Thyroid gland (tissue), 4 donors: ENCODE measurements at regions not wholly inside any gene's neighbourhood (a gene's known extent, or its start where the extent isn't known, plus 50 kb on each side); places are given as distances from the start of the nearest gene placed in this dataset.

ENCODE experiments used
- POLR2A ChIP-seq, 2 donors: fragments of 450-650 bp; IDR thresholded peaks; one replicate each; pipeline ENCODE4 v1.6.1; 2017; ENCODE audit warnings: antibody characterized with exemption in 2 of 2, mild to moderate bottlenecking in 2 of 2, moderate library complexity in 1 of 2
- TF ChIP-seq, protein P1 (sequence below), 6 experiments: fragments of 200-600 bp in 3 of 6; fragments of 450-650 bp in 3 of 6; sonication (generic) in 3 of 6; IDR thresholded peaks; one replicate each; pipeline ENCODE4 v1.5.1; 2016 to 2019; ENCODE audit warnings: antibody characterized with exemption in 6 of 6, mild to moderate bottlenecking in 2 of 6, inconsistent platforms in 1 of 6, moderate library complexity in 1 of 6

GRCh38 chr6:147758303-147758702 is 249.8 kb downstream of the SAMD5 start:
- TF ChIP-seq, protein P1, sequence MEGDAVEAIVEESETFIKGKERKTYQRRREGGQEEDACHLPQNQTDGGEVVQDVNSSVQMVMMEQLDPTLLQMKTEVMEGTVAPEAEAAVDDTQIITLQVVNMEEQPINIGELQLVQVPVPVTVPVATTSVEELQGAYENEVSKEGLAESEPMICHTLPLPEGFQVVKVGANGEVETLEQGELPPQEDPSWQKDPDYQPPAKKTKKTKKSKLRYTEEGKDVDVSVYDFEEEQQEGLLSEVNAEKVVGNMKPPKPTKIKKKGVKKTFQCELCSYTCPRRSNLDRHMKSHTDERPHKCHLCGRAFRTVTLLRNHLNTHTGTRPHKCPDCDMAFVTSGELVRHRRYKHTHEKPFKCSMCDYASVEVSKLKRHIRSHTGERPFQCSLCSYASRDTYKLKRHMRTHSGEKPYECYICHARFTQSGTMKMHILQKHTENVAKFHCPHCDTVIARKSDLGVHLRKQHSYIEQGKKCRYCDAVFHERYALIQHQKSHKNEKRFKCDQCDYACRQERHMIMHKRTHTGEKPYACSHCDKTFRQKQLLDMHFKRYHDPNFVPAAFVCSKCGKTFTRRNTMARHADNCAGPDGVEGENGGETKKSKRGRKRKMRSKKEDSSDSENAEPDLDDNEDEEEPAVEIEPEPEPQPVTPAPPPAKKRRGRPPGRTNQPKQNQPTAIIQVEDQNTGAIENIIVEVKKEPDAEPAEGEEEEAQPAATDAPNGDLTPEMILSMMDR (IDR thresholded peaks at IDR 0.05), result no peak
- TF ChIP-seq POLR2A (IDR thresholded peaks at IDR 0.05), result no peak
